Cardiac muscle cell (in vitro differentiated cells and primary cell): ENCODE measurements at regions not wholly inside any gene's neighbourhood (a gene's known extent, or its start where the extent isn't known, plus 50 kb on each side); places are given as distances from the start of the nearest gene placed in this dataset.
A peak's percentile ranks its signal among the peaks of the same experiment; 100 is the strongest.

Experiments used
- DNase-seq, 2 donors: peaks; one replicate each; pipeline versions ENCODE4 v3.0.0 to v3.0.0-alpha.2; 2010 to 2017; ENCODE audit warnings: low read depth in 1 of 2, low spot score in 1 of 2
- H3K27ac ChIP-seq: fragments of 200-600 bp; sonication (generic); 2 replicates; pipeline ENCODE4 v1.5.1; 2016
- H3K27me3 ChIP-seq: fragments of 200-600 bp; sonication (generic); 2 replicates; pipeline ENCODE4 v1.6.0; 2016; ENCODE audit warnings: control low read depth
- H3K36me3 ChIP-seq: fragments of 200-600 bp; sonication (generic); 2 replicates; pipeline ENCODE4 v1.5.1; 2016; ENCODE audit warnings: control low read depth
- H3K4me1 ChIP-seq: fragments of 200-600 bp; sonication (generic); 2 replicates; pipeline ENCODE4 v1.8.1; 2017; ENCODE audit warnings: low read depth, mild to moderate bottlenecking, mixed run types
- H3K4me3 ChIP-seq: fragments of 200-600 bp; sonication (generic); 2 replicates; pipeline ENCODE4 v1.5.1; 2016; ENCODE audit warnings: mild to moderate bottlenecking
- H3K9me3 ChIP-seq: fragments of 200-600 bp; sonication (generic); 2 replicates; pipeline ENCODE4 v1.5.1; 2017; ENCODE audit warnings: low read depth, mild to moderate bottlenecking, control low read depth
- CTCF ChIP-seq: IDR thresholded peaks from 2 replicates; pipeline ENCODE4 v1.5.1; 2012; ENCODE audit warnings: low read depth, mild to moderate bottlenecking, low read length

DNA sequence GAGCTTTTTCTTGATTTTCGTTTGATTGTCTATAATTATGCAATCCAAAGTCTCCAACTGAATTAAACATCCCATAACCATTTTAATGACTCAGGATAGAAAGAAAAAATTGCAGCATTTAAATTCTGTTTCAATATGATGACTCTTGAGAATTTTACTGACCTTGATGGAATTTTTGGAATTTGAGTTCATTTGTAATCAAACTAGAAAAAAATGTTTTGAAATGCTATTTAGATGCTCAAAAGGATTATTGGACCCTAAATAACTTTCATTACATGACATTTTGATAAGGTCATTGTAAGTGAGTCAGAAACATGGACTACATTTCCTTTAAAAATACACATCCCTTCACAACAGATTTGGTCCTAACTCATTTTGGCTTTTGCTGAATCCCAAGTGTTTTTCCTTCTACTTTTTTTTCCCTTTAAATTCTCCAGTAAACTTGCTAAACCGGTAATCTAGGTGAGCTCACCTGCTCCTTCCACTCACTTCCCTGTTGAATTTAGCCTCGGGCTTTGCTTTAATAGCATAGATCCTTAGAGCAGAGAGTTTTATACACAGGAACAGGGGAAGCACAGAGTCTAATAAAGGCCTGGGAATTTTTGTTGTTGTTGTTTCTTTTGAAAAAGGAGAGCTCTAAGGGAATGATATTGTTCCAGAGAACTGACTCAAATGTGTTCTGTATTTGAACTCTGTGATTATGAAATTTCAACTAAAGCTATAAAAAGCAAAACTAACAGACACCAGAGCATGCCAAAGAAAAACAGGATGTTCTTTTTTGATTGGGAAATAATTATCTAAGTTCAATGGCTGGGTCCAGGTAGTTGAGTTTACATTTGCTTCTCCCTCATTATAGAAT lies 1088.2 kb upstream of the CITED2 start:
- H3K9me3 ChIP-seq = no peaks in the 10 kb centered on the region

DNA sequence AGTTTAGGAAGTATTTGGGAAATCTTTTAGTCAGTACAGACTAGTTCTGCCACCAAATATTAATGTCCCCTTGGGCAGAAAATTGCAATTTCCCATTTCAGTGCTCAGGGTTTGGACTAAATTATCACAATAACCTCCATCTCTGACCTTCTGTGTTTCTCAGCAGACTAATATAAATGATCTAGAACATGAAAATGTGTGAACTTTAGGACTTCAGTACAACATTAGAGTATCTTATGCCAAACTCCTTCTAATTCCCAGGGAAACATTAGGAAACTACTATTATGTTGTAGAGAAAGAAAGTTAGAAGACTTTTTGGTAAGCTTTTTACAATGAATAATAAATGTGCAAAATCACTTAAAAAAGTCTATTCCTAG lies 1087.6 kb upstream of the CITED2 start:
- no peak for DNase-seq
- no peaks in the 10 kb centered on the region for H3K36me3 ChIP-seq
- H3K27ac ChIP-seq = no peak overlapping the region
- H3K4me1 ChIP-seq = no peaks in the 10 kb centered on the region
- H3K4me3 ChIP-seq = no peak overlapping the region
- no peaks in the 10 kb centered on the region for H3K27me3 ChIP-seq
- TF ChIP-seq CTCF = no peak
- no peaks in the 10 kb centered on the region for H3K9me3 ChIP-seq

More for the DNA sequence above, 1088.2 kb upstream of the CITED2 start:
- peak in 1 of 2 donors; percentile 83 for DNase-seq
- no peaks in the 10 kb centered on the region for H3K4me1 ChIP-seq
- H3K27ac ChIP-seq = no peak overlapping the region
- H3K4me3 ChIP-seq = no peak overlapping the region
- no peaks in the 10 kb centered on the region for H3K27me3 ChIP-seq
- no peak for TF ChIP-seq CTCF
- no peaks in the 10 kb centered on the region for H3K36me3 ChIP-seq

DNA sequence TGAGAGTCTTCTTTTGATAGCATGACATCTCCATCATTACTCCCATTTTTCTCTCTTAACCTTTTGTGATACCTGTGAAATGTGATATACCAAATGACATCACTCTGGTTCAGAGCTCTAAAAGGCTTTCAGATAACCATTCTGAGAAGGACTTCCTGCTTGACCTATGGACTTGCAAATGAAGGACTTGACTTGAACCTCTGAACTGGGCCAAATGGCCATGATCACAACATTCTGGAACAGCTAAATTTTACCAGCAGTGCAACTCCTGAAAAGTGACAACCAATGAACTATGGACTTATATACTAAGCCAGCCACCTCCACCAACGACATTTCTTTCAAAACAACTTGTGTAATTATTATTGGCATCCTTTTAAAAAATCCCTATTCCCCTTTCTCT lies 1085.8 kb upstream of the CITED2 start:
- no peak overlapping the region for H3K4me3 ChIP-seq
- no peak for TF ChIP-seq CTCF
- H3K9me3 ChIP-seq = no peaks in the 10 kb centered on the region
- H3K36me3 ChIP-seq = no peaks in the 10 kb centered on the region
- no peaks in the 10 kb centered on the region for H3K4me1 ChIP-seq
- DNase-seq = no peak
- H3K27ac ChIP-seq = no peak overlapping the region
- H3K27me3 ChIP-seq = no peaks in the 10 kb centered on the region

- H3K27me3 ChIP-seq = no peaks in the 10 kb centered on the region
- no peaks in the 10 kb centered on the region for H3K9me3 ChIP-seq
- no peaks in the 10 kb centered on the region for H3K4me1 ChIP-seq
- H3K4me3 ChIP-seq = no peak overlapping the region
- TF ChIP-seq CTCF = no peak
- DNase-seq = no peak
- H3K27ac ChIP-seq = no peak overlapping the region
- H3K36me3 ChIP-seq = no peaks in the 10 kb centered on the region
Observed at GRCh38 chr6:140459209-140459608, 1084.8 kb upstream of the CITED2 start.

DNA sequence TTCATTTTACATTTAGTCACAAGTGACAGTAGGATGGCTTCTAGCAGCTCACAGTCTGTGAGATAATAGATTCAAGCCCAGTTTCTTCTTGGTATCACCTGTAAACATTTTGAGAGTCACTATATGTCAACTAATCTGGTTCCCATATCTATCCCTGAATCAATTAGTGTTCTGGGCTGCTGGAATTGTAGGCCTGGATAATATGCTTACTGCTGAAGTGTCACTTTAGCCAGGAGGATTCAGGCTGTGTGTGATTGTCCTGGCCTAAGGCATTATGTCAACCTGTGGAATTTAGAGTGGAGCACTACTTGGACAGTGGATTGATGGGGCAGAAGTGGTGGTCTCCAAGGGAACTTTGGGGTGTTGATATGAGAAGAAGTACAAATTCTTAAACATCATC lies 1071.8 kb upstream of the CITED2 start:
- Histone ChIP-seq H3K9me3 (no peaks in the 10 kb centered on the region), H3K4me3 (no peak overlapping the region), H3K4me1 (peaks cover 50% of the 10 kb centered on the region), H3K27ac (peak overlapping the region; percentile 94), H3K27me3 (no peaks in the 10 kb centered on the region), H3K36me3 (no peaks in the 10 kb centered on the region)
- DNase-seq = peak in 1 of 2 donors; percentile 9
- no peak for TF ChIP-seq CTCF
